ENCODE measurements at regions not wholly inside any gene's neighbourhood (a gene's known extent, or its start where the extent isn't known, plus 50 kb on each side); places are given as distances from the start of the nearest gene placed in this dataset.

DNA sequence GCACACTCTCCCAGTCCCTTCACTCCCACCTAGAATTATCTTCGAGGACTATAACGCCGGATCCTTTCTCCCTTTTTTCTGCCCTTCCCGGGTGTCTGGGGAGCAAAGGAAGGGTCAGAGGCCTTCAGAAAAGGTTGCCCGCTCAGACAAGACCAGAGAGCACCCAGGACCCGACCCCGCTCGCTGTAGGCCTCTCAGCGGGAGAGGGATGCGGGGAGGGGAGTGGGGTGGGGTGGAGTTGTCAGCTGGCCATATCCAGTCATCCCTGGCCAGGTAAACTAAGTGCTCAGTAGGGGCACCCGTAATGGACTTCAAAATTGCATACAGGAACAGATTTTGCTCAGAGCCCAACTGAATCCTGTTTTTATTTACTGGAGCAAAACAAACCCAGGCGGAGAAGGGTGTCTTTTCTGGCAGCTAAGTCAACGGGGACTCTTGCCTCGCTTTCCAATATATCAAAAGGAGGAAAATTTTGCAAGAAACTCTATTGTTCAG, 65.0 kb downstream of the NOL4 start:
- DNase-seq, result no peak

DNA sequence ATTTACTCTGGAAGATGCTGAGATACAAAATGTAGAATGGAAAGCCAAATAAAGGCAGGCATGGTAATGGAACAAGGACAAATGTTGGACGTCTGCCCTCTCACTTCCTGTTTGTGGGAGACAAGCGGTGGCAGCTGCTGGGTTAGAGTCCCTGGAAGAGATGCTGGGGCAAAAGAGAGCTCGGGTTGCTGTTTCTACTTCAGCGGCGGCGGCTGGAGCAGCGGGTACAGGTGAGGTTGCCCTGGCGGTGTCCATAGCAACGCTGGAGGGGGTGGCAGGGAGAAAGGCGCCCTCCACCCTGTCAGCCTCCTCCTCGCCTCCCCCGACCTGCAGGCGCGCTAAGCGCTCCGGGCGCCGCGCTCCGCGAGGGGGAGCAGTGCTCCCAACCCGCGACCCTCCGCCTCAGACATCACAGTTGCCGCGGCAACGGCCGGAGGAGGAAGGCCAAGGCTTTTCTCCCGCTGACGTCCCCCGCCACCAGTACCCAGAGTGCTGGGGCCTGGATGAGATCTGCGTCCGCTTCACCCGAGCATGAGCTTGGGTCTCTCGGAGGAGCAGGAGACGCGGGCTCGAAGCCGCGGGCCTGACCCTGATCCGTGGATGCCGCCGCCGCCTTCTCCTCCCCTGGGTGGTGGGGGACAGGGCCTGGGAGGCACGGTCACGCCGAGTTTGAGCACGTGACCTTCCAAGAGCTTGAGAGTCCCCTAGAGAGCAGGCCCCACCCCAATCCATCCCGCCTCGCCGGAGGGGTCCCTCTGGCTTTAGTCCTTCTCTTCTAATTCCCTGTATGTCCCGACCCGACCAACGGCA, 65.6 kb downstream of the NOL4 start:
- no peak for DNase-seq

DNA sequence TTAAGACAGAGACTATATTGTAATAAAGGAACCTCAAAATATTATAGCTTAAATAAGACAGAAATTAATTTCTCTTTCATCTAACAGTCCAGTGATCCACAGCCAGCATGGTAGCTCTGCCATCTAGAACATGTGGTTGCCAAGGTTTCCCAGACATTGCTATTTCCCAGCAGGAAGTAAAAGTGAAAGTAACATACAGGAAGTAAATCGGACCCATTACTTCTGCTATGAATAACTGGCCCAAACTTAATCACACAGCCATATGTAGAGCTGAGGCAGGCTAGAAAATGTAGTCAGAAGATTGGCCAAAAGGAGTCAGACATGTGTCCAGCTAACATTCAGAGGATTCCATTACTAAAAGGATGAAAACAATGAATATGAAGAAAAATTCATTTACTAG, 71.0 kb downstream of the NOL4 start:
- peak; percentile 27 to 82 for DNase-seq

DNA sequence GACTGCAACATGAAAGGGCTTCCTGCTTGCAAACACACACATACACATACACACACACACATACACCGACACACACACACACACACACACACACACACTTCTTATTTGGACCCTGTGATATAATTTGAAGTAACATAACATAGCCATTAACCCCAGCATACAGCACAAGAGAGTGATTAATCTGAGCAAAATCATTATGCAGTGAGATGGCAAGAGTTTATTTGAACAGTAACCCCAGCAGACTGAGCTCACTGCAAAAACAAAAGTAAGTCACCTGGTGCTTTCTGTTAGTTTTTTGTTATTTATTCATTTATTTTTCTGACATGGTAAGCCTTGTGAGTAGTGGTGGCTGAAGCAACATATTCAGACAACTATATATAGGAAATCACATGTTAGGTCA, 93.7 kb downstream of the NOL4 start:
- no peak for DNase-seq

DNA sequence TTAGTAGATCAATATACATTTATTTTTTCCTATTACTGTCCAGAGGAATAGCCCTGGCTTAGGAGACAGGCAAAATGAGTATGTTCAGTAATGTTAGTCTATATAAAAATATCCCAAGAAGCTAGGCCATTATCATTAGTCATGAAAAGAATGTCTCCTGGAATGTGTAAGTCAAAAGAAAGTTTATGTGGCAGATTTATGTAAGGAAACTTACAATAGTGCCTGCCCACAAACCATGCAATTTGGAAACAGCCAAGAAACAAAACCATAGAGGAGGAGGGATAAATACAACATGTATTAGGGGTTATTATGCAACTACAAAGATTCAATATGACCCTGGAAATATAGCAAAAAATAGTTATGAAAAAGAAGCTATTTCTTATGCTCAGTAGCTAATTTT, 96.3 kb downstream of the NOL4 start:
- DNase-seq, result peak in 1 of 2 experiments; percentile 11

DNA sequence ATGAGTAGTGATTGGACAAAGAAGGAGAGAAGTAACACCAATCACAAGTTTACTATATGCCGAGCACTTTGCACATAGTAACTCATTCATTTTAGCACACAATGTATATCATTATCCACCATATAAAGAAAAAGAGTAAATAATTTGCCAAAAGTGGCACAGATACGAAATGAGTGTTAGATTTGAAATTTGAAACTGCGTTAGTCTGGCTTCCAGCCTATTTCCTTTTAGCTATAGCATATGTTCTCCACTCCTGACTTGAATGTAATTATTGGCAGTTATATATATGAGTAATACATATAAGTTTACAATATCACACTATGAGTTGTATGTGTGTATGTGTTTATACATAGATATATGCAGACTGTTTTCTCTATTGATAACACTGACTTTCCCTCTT, 98.6 kb downstream of the NOL4 start:
- no peak for DNase-seq

DNA sequence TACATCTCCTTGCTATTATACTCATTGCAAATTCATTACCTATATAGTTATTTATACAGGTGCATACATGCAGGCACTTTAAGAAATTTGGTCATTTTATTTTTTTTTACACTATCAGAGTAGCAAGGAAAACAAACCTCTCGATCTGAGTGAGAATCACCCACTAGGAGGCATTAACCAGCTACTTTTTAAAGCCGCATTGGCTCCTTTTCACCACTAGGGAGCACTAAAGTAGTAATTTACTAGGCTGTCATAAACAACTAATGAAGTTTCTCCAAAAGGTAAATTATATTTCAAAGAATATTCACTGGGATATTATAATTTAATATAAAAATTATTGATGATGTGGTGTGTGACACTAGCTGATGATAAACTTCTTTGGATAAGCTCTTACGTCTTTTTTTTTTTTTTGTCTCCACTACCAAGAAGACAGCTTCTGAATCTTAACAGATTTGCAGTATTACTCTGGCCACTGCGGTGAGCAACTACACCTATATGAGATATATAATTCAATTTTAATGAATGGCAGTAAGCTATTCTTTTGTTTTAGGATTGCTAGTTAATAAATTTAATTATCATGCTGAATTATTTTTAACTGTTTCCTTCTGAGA, 101.9 kb downstream of the NOL4 start:
- peak; percentile 2 to 69 for DNase-seq

DNA sequence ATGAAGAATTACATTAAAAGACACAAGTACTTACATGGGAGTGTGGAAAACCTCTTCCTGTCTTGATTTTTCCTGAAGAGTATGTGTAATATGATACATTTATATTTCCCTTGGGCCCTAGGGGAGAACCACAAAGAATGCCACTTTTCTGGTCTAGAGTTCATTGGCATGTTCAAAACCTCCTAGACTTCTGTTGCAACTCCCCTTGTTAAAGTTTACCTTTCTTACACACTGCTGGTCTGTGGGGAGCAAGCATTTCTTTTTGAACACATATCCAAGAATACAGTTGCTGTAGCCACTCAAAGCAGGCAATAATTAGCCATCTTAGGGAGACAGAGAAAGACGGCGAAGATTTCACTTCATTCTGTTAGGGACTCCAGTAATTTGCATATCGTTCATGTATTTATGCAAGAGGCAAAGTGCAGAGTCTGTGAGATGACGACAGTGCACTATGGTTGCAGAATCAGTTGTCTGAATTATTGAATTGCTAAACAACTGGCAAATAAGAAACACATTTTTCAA, 103.5 kb downstream of the NOL4 start:
- DNase-seq, result no peak

DNA sequence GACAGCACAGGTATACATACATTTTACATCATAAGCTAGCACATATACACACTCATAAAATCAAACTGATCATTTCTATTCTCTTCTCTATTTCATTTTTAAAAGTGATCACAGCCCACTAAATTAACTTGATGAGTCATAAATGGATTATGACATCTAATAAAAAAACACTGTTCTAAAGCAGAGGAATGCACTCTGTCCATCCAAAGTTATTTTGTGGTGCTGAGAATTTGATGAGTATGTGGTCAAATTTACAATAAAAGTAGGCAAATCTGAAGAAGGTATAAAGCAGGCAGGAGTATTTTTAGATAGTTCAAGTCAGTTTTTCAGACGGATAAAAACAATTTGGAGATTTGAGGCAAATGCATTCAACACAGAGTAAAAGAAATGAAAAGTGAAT, 104.4 kb downstream of the NOL4 start:
- no peak for DNase-seq

DNA sequence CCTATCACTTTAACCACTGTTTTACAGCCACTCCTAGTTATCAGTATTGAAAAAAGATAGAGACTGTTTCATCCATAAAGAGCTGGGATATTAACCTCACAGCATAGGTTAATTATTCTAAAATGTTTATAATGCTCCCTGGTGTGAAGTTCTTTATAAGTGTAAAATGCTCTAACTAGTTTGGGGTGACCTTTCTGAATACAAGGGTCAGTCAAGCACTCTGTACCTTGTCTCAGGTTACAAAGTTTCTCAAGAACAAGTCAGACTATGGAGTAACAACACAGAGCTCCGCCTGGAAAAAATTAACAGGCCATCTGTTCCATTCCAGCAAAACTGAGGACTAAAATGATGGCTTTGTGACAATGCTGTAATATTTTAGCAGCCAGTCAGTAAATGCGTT, 107.4 kb downstream of the NOL4 start:
- no peak for DNase-seq

DNA sequence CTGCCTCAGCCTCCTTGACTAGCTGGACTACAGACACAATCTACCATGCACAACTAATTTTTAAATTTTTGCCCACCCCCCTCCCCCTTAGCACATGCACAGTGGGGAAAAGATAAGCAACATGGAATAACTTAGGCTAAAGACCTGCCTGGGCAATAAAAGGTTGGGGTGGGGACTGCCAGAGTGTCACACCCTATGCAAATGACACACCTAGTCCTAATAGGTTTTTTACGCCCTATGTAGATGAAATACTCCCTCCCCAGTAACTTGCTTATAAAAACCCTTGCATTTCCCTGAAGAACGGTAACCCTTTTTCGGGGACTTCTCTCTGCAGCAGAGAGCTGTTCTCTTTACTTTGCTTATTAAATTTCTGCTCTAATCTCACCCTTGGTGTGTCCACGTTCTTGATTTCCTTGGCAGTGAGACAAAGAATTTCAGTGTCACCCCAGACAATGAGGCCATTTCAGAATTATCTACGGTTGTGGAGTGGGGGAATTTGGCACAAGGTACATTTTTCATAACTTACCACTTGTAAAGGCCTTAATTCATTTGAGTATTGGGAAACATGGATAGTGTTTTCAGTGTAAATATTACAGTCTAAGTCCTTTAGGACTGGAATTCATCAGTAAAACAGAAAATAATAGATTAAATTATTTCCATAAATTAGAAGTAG, 109.2 kb downstream of the NOL4 start:
- no peak for DNase-seq

DNA sequence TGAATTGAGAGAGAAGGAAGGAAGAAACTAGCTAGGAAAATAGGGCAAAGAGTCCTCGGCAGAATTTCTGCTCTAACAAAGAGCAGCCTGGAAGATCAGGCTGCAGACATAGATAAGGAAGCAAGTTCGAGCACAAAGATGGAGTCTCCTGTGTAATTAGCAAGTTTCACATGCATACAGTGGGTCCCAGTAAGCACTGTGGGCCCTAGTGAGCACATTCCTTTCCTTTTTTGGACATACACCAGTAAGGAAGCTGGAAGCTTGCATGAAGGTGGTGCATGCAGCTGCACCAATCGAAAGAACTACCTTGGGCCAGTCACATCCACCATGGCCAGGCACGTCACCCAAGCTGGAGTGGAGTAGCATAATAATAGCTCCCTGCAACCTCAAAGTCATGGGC, 109.7 kb downstream of the NOL4 start:
- no peak for DNase-seq

DNA sequence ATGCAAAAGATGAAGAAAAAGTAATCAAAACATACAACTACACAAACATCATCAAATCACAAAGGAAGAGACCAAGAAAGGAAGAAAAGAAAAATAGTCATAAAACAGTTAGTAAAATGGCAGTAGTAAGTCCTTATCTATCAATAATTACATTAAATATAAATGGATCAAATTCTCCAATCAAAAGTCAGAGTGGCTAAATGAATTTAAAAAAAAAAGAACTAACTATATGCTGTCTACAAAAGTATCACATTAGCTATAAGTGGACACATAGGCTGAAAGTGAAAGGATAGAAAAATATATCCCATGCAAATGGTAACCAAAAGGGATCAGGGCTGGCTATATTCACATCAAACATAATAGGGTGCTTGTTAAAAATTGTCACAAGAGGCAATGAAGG, 116.5 kb downstream of the NOL4 start:
- no peak for DNase-seq

DNA sequence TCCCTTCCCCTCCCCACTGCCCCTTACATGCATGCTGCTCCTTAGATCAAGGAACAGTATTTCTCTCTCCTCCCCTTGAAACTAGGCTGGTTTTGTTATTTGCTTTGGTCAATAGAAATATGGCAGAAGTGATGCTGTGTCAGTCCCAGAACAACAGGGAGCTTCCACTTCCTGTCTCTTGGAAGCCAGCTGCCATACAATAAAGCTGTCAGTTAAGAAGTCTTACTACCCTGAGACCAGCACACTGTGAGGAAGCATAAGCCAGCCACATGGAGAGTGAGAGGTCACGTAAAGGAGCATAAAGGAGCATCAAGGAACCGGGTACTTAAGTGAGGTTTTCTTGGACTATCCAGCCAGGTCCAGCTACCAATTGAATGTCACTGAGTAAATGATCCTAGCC, 126.6 kb downstream of the NOL4 start:
- no peak for DNase-seq

DNA sequence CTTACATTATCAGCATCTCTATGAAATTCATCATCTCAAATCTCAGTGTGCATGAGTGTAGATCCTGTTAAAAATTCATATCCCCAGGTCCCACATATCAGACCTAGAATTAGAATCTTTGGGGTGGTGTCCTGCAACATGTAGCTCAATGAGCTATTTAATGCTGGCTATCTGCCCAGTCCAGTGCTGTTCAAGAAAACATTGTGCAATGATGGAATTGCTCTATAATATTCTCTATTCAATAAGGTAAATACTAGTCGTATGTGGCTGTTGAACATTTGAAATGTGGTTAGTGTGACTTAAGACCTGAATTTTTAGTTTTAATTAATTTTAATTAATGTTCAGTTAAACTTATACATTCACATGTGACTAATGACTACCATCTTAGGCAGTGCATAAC, 127.4 kb downstream of the NOL4 start:
- DNase-seq, result no peak

DNA sequence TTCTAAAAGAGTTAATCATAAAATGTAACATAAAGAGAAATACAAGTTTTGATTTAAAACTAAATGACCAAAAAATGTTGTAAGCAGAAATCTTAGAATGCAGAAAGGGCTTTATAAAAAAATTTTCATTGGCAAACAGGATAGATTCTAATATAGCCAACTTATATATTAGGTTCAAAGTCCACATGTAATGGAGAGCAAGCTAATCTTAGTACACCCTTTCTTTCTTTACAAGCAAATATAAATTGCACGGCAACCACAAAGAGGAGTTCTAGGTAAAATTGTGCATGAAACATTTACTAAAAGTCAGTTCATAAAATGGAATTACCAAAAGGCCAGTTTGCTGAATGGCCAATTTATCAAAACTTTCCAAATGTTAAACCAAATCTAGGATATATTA, 130.6 kb downstream of the NOL4 start:
- no peak for DNase-seq

DNA sequence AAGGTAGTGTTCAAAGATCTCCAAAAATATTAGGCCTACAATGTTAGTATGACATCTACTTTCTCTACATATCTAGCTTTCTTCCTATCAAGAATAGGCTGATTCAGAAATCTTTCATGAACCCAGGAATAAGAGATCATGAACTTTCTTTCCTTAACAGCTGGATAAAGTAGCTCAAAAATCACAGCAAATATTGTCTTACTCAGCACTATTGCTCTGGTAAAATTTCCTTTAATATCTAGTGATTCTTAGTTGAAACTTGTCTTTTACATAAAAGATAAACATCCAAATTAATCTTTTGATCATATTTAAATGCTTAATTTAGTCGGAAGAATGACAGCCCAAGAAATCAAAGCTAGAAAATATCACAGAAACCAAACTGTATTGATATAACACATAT, 131.9 kb downstream of the NOL4 start:
- DNase-seq, result no peak

DNA sequence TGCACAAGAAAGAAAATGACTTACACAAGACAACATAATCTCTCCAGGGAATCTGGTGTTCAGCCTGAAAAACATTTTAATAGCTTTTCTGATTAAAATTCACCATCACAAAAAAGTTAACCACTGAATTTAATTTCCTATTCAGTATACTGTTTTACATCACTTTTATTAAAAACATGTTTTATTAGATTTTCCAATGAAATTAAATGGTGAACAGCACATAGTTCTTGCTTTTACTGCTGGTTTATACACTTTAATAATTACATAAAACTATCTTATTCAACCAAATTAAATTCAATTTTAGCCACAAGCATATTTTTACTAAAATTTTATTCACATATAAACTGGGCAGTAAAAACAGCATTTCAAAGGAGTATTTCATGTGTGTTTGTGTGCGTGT, 138.3 kb downstream of the NOL4 start:
- no peak for DNase-seq

DNA sequence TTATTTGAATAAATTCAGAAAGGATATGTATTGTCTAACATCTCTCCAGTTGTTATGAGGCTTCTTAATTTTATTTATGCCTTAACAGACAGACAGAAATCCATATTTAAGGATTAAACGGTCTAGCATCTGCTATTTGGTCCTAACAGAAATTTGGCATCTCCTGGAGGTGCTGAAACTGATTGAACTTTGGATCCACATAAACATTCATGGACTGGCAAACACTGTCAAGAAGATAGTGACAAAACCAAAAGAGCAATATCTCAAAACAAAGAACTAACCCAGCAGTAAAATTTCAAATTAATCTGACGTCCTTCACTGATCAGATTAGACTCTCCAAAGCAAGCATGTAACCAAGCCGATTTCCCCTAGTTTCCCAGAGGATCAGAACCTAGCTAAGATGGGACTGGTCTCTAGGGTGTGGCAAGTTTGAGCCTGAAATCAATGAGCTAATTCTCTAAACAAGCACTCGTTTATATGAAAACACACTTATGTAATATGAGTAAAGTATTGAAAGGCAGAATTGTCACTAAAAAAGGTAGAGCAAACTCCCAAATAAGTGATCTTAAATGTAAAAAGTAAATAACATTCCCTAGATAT, 139.5 kb downstream of the NOL4 start:
- no peak for DNase-seq

DNA sequence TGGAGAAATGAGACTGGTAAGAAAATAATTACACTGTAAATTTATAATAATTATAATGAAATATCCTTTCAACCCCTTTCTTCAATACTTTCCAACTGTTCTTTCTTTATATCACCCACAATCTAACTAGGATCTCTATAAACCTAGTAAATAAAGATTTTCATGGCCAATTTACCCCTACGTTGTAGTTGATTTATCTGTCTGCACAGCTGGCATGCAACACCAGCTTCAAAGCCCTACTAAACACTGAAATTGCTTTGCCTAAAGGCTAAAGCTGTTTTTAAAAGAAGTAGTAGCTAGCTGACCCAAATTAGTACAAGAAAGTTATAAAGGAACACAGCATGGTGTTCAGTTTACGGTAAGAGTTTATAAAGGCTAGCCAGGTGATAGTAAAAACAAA, 140.1 kb downstream of the NOL4 start:
- no peak for DNase-seq

DNA sequence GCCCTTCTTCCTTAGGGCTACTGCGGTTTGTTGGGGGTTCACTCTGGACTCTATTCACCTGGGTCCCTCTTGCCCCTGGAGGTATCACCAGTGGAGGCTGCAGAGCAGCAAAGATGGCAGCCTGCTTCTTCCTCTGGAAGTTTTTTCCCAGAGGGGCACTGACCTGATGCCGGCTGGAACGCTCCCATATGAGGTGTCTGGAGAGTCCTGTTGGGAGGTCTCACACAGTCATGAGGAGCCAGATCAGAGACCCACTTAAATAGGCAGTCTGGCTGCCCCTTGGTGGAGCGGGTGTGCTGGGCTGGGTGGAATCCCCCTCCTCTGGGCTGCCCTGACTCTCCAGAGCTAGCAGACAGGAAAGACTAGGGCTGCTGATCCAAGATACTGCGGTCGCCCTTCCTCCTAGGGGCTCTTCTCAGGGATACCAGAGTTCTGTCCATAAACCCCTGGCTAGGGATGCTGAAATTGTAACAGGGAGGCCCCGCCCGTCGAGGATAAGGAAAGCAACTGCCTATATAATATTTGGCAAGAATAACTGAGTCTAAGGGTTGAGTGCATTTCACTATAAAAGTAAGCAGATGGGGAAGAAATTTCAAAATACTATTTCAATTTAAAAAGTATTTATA, 140.7 kb downstream of the NOL4 start:
- no peak for DNase-seq

DNA sequence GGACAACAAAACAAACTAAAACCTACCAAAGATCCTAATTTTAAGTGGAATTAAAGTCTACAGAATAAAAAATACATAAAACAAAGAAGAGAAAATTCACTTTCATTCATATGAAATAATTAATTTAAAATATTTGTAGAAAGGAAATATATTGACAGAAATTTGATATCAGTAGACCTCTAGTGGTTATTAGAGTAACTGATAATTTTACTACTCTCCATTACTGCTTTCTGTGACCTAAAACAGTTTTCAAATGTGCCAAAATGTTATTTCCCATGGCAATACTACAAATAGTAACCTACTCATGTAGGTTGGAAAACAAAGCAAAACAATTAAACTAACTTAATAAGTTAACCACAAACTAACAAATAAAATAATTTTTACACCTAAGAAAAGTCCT, 147.1 kb downstream of the NOL4 start:
- DNase-seq, result peak in 1 of 2 experiments; percentile 5
